DND-41 (cell line): ENCODE measurements at regions not wholly inside any gene's neighbourhood (a gene's known extent, or its start where the extent isn't known, plus 50 kb on each side); places are given as distances from the start of the nearest gene placed in this dataset.

Source experiments
- ATAC-seq: fragments of 200-7000 bp; cut with Tn5 transposase; 3 replicates; pipeline ENCODE4 v1.9.1; 2021; ENCODE audit warnings: low read depth; ENCODE audit not compliant: insufficient read depth
- DNase-seq: peaks from one replicate; pipeline ENCODE4 v3.0.0-alpha.2; 2020
- H2AFZ ChIP-seq: 2 replicates; pipeline ENCODE4 v1.6.0; 2012; ENCODE audit warnings: low read depth, low read length
- H3K27ac ChIP-seq: 2 replicates; pipeline ENCODE4 v1.5.1; 2012; ENCODE audit warnings: low read length, inconsistent platforms
- H3K27me3 ChIP-seq: fragments of 200-600 bp; sonication (generic); 2 replicates; pipeline ENCODE4 v1.6.0; 2012; ENCODE audit warnings: low read length, mild to moderate bottlenecking, inconsistent platforms; ENCODE audit not compliant: insufficient read depth, poor library complexity
- H3K36me3 ChIP-seq: 2 replicates; pipeline ENCODE4 v1.5.1; 2012; ENCODE audit warnings: low read length, inconsistent platforms; ENCODE audit not compliant: insufficient read depth
- H3K4me1 ChIP-seq: 2 replicates; pipeline ENCODE4 v1.5.1; 2012; ENCODE audit warnings: mild to moderate bottlenecking, low read length; ENCODE audit not compliant: insufficient read depth
- H3K4me2 ChIP-seq: 2 replicates; pipeline ENCODE4 v1.6.0; 2012; ENCODE audit warnings: mild to moderate bottlenecking, moderate library complexity, low read length, inconsistent platforms; ENCODE audit not compliant: insufficient read depth
- H3K4me3 ChIP-seq, 2 experiments: fragments of 200-600 bp in 1 of 2; shearing (Covaris generic) in 1 of 2; 2 replicates each; pipeline ENCODE4 v1.5.1; 2012 to 2016; ENCODE audit warnings: inconsistent platforms in 2 of 2, low read length in 2 of 2, mild to moderate bottlenecking in 2 of 2, low read depth in 1 of 2, moderate library complexity in 1 of 2
- H3K79me2 ChIP-seq: 2 replicates; pipeline ENCODE4 v1.6.0; 2012; ENCODE audit warnings: low read length, inconsistent platforms; ENCODE audit not compliant: insufficient read depth
- H3K9ac ChIP-seq: 2 replicates; pipeline ENCODE4 v1.6.0; 2012; ENCODE audit warnings: low read depth, mild to moderate bottlenecking, inconsistent platforms, low read length, moderate library complexity
- H3K9me3 ChIP-seq: 2 replicates; pipeline ENCODE4 v1.5.1; 2012; ENCODE audit warnings: low read length, moderate library complexity, mild to moderate bottlenecking, inconsistent platforms; ENCODE audit not compliant: insufficient read depth, severe bottlenecking
- H4K20me1 ChIP-seq: 2 replicates; pipeline ENCODE4 v1.6.0; 2012; ENCODE audit warnings: low read length; ENCODE audit not compliant: insufficient read depth
- CTCF ChIP-seq: IDR thresholded peaks from 2 replicates; pipeline ENCODE4 v1.5.1; 2012; ENCODE audit warnings: borderline replicate concordance, low read length, moderate library complexity, mild to moderate bottlenecking; ENCODE audit not compliant: poor library complexity, severe bottlenecking; ENCODE audit errors: extremely low read depth
- EZH2 ChIP-seq: IDR thresholded peaks from 3 replicates; pipeline ENCODE4 v1.6.1; 2012; ENCODE audit warnings: borderline replicate concordance, low read depth, mild to moderate bottlenecking, moderate library complexity, low read length, inconsistent platforms; ENCODE audit not compliant: severe bottlenecking

- no peaks in the 10 kb centered on the region for H3K79me2 ChIP-seq
- no peaks in the 10 kb centered on the region for H3K36me3 ChIP-seq
- H3K4me2 ChIP-seq, result no peak overlapping the region
- H3K4me1 ChIP-seq, result no peaks in the 10 kb centered on the region
- no peak overlapping the region for H3K27ac ChIP-seq
- H2AFZ ChIP-seq, result 0 out of 2 replicates have a peak overlapping the region, but pooled peaks have one; percentile 22
- no peaks in the 10 kb centered on the region for H3K27me3 ChIP-seq
- H4K20me1 ChIP-seq, result no peaks in the 10 kb centered on the region
- H3K9ac ChIP-seq, result no peak overlapping the region
- DNase-seq (no peak), ATAC-seq (0 out of 3 replicates have a peak, but pooled peaks have one; percentile 27)
- TF ChIP-seq CTCF (no peak), EZH2 (no peak)
- no peaks in the 10 kb centered on the region for H3K9me3 ChIP-seq
- no peak overlapping the region for H3K4me3 ChIP-seq
Observed at GRCh38 chr4:151912632-151913031, 151.8 kb upstream of the GATB start.

- no peaks in the 10 kb centered on the region for H3K9me3 ChIP-seq
- no peaks in the 10 kb centered on the region for H3K4me1 ChIP-seq
- no peak overlapping the region for H2AFZ ChIP-seq
- H3K36me3 ChIP-seq, result no peaks in the 10 kb centered on the region
- H3K79me2 ChIP-seq, result no peaks in the 10 kb centered on the region
- no peak for TF ChIP-seq EZH2
- TF ChIP-seq CTCF, result no peak
- H3K4me3 ChIP-seq, result no peak overlapping the region
- DNase-seq (no peak), ATAC-seq (no peak)
- no peak overlapping the region for H3K9ac ChIP-seq
- H3K4me2 ChIP-seq, result no peak overlapping the region
- no peaks in the 10 kb centered on the region for H3K27me3 ChIP-seq
- no peak overlapping the region for H3K27ac ChIP-seq
- no peaks in the 10 kb centered on the region for H4K20me1 ChIP-seq
Observed at GRCh38 chr4:151911970-151912369, 151.2 kb upstream of the GATB start.

- ATAC-seq, result no peak
- Histone ChIP-seq H3K27me3 (no peaks in the 10 kb centered on the region), H3K79me2 (no peaks in the 10 kb centered on the region)
Observed at GRCh38 chr4:151908734-151909497, 148.1 kb upstream of the GATB start.

More at GRCh38 chr4:151908734-151909497, 148.1 kb upstream of the GATB start:
- Histone ChIP-seq H4K20me1 (no peaks in the 10 kb centered on the region), H3K4me2 (no peak overlapping the region), H3K9me3 (no peaks in the 10 kb centered on the region), H2AFZ (no peak overlapping the region), H3K4me3 (no peak overlapping the region), H3K9ac (no peak overlapping the region), H3K4me1 (no peaks in the 10 kb centered on the region), H3K36me3 (no peaks in the 10 kb centered on the region), H3K27ac (no peak overlapping the region)
- DNase-seq, result no peak
- TF ChIP-seq EZH2 (no peak), CTCF (no peak)
